NCI-H526 treated with DMSO at 0.1 percent for 48 hours (cell line): ENCODE measurements at regions not wholly inside any gene's neighbourhood (a gene's known extent, or its start where the extent isn't known, plus 50 kb on each side); places are given as distances from the start of the nearest gene placed in this dataset.
A peak's percentile ranks its signal among the peaks of the same experiment; 100 is the strongest.
"Not testable (repeated sequence)": the region's sequence is repeated elsewhere in the genome, so short reads cannot be mapped to it uniquely, and the experiment has no call there.

Experiments used
- DNase-seq: peaks from one replicate; lab custom pipeline; 2025; lab: John Stamatoyannopoulos, UW

DNA sequence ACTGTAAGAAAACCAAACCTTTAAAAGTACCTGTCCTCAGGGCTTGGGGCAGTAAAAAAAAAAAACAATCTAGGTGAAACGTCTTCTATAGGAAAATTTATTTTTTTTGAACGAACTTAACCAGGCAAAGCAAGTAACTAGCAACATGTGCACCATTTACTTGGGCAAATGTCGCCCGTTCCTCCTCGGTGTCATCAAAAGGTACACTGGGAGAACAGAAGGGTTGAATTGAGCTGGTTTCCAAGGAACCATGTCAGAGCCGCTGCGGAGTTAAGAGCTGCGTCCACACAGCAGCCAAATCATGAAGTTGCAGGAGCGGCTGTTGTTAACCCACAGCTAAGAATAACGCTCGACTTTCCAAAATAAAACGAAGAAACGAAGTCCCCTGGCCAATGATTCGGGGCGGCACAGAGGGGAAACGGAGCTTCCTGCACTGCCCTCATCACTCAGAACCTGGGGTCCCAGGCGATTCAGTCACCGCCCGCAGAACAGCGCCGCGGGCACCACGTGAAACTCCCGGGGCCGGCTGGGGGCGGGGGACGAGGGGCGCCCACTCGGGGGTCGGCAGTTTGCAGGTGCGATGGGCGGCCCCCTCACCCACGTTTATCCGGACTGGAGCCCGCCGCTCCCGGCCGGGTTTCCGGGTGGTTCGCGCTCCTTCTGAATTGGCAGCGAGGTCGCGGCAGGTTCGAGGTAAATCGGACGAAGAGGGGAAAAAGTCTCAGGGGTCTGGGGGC is 53.6 kb upstream of the PLGLB1 start:
- DNase-seq, result not testable (repeated sequence)

DNA sequence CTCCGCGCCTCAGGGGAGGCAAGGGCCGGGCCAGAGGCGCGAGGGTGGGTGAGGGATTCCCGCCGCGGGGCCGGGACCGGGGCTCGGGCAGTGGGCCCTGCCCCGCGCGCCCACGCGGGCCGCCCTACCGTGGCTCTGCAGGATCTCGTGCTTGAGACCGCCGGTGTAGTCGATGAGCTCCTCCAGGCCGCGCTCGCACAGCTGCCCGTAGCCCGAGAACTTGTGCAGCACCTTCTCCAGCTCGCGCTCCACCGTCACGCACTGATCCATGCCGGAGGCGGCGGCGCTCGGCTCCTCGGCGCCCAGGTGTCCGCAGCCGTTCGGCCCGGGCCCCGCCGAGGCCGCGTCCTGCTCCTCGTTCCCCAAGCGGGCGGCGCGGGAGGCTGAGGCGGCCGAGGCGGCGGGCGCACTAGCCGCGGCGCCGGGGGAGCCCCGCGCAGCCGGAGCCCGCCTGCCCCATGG is 54.2 kb upstream of the PLGLB1 start:
- not testable (repeated sequence) for DNase-seq

DNA sequence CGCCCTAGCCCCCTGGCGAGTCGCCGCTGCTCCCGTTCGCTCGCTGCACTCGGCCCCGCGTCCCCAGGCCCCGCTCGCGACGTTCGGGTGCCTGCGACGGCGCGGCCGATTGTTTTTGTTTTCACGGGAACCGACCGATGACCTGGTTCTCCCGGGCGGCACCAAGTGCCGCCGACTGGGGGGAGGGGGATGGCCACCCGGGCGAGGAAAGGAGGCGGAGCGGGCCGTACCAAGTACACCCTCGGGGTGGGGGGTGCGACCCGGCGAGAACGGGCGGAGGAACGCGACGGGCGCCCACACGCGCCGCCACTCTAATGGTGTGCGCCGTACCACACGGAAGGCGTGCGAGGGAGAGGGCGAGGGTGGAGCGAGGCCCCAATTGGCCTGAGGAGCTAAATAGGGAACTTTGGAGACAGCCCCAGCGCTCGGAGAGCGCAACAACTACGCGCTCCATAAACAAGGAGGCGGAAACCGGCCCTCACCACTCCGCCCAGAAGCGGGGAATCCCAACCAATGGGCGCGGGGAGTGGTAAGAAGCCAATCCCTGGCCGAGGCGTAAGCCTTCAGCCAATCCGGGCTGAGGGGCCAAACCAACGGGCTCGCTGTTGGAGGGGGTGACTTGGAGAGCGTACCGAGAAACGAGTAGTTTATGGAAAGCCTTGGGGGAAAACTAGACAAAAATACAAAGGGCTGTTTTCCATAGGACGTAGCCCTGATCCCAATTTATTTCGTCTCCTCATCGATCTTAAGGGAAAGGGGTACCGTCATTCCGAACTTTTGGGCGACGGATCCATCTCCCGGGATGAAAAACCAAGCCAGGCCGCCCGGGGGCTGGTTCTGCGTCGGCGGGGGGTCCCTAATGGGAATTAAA is 54.8 kb upstream of the PLGLB1 start:
- not testable (repeated sequence) for DNase-seq

DNA sequence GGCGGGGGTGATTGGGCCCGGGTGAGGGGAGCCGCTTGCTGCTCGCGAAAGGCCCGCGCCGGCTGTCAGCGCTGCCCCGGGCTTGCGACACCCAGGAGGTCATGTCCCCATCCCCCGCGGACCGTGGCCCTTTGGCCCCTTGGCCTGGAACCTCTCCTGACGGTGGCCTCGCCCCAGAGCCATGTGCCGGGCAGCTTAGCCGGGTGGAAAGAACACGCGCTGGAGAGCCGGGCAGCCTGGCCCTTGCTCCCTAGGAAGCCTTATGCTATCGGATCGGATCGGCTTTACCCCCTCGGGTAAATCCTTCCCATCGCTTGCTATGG is 55.4 kb upstream of the PLGLB1 start:
- DNase-seq, result not testable (repeated sequence)

DNA sequence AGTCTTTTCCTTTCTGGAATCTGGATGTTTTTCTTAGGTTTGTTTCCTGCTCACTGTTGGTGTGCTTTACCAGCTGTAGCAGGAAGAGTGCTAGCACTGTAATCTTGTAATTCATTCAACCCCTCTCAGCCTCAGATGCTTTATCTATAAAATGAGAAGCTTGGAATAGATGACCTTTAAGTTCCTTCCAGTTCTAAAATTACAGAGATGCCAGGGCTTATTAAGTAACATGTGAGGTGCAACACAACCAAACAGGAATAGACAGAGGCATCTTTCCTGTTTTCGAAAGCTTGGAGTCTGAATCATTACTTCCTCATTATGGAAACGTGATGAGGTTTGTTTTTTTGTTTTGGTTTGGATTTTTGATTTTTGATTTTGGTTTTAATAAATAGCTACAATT is 60.1 kb upstream of the PLGLB1 start:
- DNase-seq, result not testable (repeated sequence)

DNA sequence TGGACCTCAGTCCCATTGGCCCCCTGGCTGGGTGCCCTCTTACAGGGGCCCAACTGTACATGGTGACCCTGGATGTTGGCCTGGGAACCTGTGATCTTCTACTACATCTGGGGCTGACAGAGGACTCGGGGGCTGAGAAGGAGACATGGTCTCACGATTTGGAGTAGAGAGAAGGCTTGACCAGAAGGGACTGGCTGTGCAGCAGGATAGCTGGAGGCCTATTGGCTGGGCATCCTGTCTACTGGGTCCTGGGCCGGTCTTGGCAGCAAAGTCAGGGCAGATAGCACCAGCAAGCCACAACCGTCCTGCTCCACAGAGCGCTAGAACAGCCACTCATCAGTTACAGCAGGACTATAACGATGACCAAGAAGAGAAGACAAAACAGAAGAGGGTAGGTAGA is 66.4 kb upstream of the PLGLB1 start:
- not testable (repeated sequence) for DNase-seq

DNA sequence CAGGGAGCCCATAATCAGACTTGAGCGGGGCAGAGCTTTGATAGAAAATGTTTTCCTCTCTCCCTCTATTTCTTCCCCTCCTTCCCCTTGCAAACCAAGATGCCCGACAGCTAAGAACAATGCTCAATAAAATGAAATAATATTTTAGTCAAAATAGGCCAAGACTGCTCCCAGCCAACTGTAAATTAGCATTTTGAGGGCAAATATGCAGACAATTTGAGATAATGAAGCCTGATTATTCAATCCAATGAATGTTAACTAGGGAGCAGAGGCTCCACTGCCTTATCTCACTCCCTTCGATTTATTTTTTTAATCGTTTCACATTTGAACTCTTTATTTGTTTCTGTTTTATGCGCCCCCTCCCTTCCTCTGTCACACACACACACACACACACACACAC is 67.8 kb upstream of the PLGLB1 start:
- not testable (repeated sequence) for DNase-seq

DNA sequence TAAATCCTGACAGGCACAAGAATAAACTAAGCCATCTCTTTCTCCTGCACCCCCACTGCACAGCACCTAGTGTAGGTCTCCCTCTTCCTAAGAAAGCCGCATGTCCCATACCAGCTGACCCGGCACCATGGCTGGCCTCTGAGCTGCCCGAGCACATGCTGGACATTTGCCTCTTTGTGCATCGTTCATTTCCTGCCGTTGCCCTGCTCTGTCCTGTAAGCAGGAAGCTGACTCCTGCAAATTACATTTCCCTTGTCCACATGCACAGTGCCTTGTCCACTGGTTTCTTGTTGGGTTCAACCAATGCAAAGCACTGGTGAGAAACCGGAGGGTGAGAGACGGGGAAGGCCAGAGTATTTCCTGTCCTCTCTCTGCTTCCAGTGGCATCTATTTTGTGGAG is 71.6 kb upstream of the PLGLB1 start:
- DNase-seq, result not testable (repeated sequence)

DNA sequence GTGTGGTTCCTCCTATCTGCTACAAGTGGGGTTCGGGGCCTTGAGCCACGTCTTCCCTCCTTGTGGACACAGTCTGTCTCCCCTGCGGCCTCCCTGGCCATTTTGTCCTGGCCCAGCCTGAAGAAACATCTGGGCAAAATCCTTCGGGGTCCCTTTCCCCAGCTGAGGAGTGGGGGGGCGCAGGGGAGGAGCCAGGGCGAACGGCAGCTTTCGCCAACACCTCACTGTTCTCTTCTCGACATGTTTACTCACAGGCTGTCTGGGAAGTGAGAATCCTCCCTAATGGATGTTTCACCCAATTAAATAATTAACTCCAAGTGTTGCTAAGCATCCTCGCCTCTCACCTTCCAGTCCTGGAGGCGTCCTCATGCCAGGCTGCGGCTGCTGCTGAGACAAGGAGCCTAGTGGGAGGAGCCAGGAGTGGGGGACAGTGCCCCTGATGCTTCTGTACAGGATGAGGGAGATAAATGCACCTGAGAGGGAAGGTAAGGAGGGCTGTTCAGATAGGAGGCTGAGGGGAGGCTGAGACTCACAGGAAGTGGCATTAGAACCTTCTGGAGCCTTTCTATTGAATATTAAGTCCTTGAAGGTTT is 72.4 kb upstream of the PLGLB1 start:
- not testable (repeated sequence) for DNase-seq

DNA sequence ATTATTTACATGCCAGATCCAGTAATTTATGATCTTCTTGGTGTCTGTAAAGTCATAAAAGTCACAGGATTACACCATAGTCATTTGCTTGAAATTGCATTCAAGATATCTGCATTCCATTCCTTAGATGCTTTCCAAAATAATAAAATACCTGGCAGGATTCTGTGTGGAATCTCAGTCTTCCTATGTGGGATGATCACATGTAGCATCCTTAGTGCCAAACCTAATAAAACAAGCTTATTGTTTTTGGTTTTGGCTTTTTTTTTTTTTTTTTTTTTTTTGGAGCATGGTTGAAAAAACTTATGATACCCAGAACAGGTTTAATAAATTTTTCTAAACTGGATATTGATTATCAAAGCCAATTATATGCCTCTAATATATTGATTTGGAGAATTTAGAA is 74.2 kb upstream of the PLGLB1 start:
- DNase-seq, result not testable (repeated sequence)

DNA sequence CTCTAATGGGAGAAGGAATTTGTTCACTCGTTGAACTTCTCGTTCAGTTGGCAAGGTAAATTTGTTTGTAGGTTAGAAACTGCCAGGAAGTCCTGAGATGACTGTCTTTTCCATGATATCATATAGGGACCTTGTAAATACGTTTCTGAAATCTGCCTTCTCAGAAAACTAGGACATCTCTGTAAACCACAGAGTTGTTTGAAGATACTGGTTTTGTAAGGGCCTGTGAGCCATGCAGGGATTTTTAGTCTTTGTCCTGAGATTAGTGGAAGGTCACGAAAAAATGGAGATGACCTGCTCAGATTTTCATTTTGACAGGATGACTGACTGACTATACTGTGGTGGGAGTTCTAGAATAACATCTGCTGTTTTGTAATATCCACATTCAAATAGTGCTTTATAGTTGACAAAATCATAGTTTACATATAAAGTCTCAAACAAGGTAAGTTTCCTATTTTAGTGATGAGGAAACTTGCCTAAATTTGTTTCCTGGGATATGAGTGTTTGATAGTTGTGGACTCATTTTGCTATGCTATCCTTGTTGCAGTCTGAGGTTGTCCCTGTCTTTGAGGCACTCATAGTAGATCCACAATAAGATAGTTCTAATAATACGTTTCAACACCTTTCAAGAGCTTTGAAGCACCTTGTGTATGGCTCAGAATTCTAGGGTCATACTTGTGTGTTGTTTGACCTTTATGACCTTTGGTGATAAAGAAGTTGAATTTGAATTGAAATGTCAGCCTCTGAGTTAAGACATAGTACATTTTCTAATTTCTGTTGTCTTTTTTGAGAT is 107.3 kb upstream of the PLGLB1 start:
- not testable (repeated sequence) for DNase-seq

DNA sequence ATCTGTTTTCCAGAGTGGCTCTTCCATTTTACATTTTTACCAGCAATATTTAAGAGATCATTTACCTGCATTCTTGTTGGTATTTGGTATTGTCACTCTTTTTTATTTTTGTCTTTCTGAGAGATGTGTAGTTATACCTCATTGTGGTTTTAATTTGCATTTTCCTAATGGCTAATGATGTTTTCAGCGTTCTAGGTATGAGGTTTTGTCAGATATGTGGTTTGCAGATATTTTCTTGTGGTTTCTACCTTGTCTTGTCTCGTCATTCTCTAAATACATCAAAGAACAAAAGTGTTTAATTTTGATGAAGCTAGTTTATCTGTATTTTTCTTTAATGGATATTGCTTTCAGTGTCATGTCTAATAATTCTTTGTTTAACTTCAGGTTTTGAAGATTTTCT is 110.9 kb upstream of the PLGLB1 start:
- not testable (repeated sequence) for DNase-seq

DNA sequence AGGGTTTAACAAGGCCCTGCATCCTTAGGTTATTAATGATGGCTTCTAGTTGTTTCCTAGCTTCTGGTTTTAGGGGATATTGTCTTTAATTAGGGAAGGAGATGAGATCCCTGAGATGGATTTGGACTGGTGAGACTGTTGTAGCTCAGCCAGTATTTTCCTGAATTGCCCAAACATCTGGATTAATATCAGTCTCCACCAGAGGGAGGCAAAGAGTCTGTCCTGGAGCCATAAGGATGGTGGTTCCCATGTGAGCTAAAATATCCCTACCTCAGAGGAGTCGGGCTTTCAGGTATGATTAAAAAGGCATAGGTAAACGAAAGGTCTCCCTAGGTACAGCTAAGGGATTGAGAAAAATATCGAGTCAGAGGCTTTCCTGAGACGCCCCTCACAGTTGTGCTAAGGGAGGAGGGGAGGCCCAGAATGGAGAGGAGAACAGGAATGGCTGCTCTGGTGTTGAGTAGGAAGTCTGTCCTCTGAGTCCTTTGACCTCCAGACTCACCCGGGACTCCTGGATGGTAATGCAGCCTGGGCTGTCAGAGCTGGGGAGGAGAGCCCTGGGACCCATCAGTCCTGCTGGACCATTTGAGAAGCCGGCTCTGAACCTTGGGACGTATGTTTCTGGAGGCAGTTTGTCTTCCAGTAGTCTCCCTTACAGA is 130.3 kb upstream of the PLGLB1 start:
- DNase-seq, result not testable (repeated sequence)

DNA sequence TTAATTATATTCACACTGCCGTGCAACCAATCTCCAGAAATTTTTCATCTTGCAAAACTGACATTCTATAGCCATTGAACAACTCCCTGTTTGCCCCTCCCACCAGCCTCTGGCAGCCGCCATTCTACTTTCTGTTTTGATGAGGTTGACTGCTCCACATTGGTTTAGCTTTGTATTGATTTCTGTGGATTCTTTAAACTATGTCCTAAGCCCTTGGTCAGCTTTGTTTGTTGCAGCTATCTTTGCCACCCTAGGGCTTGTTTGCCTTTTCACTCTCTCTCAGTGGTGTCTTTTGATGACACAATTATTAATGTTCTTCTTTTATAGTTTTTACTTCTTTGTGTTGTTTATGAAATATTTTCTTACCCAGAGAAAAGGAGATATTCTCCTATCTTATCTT is 152.8 kb upstream of the PLGLB1 start:
- not testable (repeated sequence) for DNase-seq

DNA sequence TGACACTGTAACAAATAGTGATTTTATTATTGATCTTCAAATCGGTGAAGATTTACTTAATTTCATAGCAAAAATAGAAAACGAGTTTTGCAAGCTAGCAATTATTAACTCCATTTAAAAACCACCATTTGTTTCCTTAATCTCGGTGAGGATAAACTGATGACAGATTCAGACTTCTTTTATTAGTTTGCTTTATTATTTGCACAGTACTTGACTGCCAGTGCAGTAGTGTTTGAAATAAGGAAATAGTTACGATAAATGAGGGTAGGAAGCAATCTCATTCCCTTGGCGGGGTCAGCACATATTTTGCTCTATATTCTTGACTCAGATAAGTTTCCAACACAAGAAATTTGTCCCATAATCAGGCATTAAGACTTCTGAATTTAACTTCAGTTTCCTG is 161.7 kb upstream of the PLGLB1 start:
- not testable (repeated sequence) for DNase-seq

DNA sequence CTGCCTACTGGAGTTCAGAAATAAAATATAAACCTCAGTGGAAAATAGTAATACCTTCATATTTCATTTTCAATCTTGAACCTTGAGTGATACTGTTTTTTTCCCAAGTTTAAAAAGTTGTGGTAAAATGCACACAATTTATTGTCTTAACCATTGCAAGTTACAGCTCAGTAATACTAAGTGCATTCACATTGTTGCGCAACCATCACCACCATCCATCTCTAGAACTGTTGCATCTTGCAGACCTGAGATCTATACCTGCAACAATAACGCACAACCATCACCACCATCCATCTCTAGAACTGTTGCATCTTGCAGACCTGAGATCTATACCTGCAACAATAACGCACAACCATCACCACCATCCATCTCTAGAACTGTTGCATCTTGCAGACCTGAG is 162.6 kb upstream of the PLGLB1 start:
- not testable (repeated sequence) for DNase-seq

DNA sequence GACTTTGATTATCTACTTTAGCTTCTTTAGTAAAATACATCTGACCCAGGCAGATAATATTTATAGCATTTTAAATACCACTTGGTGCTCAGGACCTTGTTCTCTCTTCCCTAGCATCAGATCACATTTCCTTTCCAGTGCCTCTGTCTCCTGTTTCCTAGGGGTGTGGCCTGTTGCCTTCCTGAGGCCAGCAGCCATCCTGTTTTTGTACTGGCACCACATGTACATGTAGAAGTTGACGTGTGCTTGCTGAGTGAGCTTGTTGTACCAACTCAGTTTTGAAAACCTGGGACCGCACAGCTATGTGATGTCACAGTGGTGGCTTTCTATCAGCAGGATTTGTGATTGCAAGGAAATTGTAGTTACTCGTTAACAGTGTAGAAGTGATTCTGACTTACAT is 167.6 kb upstream of the PLGLB1 start:
- not testable (repeated sequence) for DNase-seq

DNA sequence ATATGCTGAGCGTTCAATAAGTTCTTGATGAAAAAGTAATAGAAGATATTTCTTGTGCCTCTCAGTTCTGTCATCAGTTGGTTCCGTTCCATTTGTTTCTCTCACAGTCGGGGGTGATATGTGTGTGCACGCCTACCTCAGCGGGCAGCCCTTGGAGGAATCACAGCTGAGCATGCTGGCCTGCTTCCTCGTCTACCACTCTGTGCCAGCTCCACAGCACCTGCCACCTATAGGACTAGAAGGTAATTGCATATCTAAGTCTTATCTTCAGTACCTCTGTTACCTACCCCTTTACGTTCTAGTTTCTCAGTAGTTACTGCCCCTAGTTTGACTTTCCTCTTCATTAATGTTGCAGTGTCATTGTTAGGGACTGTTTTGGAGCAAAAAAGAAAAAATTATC is 171.7 kb upstream of the PLGLB1 start:
- peak; percentile 0 for DNase-seq

DNA sequence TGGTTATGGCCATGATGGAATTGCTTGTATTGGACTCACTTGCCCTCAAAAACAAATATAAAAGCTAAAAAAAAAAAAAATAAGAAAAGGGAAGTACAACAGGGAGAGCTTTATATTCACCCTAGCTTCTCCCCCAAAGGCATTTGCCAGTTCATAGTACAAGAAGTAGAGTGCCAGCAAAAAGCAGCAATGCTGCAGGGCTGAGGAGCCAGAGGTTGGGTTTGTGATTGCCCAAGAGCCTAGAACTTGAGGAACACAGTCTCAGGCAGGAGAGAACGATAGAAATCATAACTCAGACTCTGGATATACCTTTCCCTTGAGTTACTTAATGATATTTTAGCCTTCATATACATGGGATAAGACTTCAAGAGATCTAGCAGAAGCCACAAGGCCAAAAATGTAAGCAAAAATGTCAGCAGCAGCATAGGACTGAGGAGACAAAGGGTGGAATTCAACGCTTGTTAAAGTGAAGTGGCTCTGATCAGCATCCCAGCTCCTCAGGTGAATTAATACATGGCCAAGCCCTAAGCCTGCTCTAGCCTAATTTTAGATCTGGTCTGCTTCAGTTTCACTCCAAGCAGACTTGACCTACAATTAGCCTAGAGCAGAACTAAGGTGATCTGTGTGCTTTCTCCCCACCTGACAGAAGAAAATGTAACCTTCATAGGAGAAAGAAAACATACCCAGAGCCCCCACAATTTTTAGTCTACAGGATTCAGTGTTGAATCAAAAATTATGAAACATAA is 172.8 kb upstream of the PLGLB1 start:
- not testable (repeated sequence) for DNase-seq

DNA sequence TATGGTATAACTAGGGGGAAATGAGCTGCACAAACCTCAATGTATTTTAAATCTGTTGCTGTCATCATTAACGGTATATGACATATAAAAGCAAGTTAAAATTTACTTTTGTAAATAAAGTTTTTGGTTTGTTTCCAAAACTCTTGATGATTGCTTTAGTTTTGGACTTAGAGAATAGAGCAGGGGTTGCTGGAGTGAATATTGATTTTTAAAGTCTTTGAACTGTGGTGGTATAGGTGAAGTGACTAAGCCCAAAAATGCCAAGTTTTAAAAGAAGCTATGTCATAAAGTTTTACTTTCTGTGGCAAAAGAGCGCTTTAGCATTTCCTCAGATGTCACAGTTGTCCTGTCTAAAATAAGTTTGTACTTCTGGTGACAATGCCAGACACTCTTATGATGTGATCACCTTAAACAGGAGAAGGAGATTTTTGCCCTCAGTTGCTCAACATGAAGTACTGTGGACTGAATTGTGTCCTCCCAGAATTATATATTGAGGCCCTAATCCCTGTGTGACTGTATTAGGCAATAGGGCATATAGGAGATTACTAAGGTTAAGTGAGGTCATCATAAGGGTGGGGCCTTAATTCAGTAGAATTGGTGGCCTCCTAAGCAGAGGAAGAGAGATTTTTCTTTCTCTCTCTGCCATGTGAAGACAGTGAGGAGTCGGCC is 175.2 kb upstream of the PLGLB1 start:
- not testable (repeated sequence) for DNase-seq
